ENCODE measurements at regions not wholly inside any gene's neighbourhood (a gene's known extent, or its start where the extent isn't known, plus 50 kb on each side); places are given as distances from the start of the nearest gene placed in this dataset.

GRCh38 chr10:10092581-10092980, 925.1 kb upstream of the CELF2 start:
- Histone ChIP-seq H3K4me2 (ENCODE audit: unreplicated experiment) (no peak overlapping the region), H3K9me2 (ENCODE audit: insufficient read depth) (no peaks in the 10 kb centered on the region), H3K4me3 (no peak overlapping the region), H3K27me3 (replicated peaks; ENCODE audit: insufficient read depth) (no peaks in the 10 kb centered on the region), H3K9me3 (ENCODE audit: low read depth) (no peaks in the 10 kb centered on the region), H3K36me3 (ENCODE audit: low read depth) (no peaks in the 10 kb centered on the region), H3K9ac (no peak overlapping the region), H3K79me2 (ENCODE audit: insufficient read depth) (no peaks in the 10 kb centered on the region), H3K27ac (no peak overlapping the region), H3K4me1 (ENCODE audit: insufficient read depth) (no peaks in the 10 kb centered on the region), H2AFZ (no peak overlapping the region), H3F3A (ENCODE audit: insufficient read depth) (no peaks in the 10 kb centered on the region), H4K20me1 (ENCODE audit: insufficient read depth) (no peaks in the 10 kb centered on the region)
- peak; percentile 14 for DNase-seq
- in situ Hi-C loops (cut with MboI) = no loop called here
- TF ChIP-seq EZH2 (IDR thresholded peaks at IDR 0.05; ENCODE audit: insufficient read depth, poor library complexity, severe bottlenecking) (no peak), EZH2phosphoT487 (IDR thresholded peaks at IDR 0.05; ENCODE audit: insufficient read depth, low read depth) (no peak)
- WGBS, 2 experiments (ENCODE audit: low coverage in 1 of 2, low lambda C conversion rate in 2 of 2, missing lambda C conversion rate in 2 of 2) = 2 to 3% methylated on average over 6 of the region's 6 CpGs

- no peak overlapping the region for H3K27ac ChIP-seq
- no peaks in the 10 kb centered on the region for H3K79me2 ChIP-seq (ENCODE audit: insufficient read depth)
- no peaks in the 10 kb centered on the region for H3K36me3 ChIP-seq (ENCODE audit: low read depth)
- no peak overlapping the region for H3K4me2 ChIP-seq (ENCODE audit: unreplicated experiment)
- H3K27me3 ChIP-seq (replicated peaks; ENCODE audit: insufficient read depth) = no peaks in the 10 kb centered on the region
- no peaks in the 10 kb centered on the region for H3K9me3 ChIP-seq (ENCODE audit: low read depth)
- no peak overlapping the region for H2AFZ ChIP-seq
- WGBS, 2 experiments (ENCODE audit: low coverage in 1 of 2, low lambda C conversion rate in 2 of 2, missing lambda C conversion rate in 2 of 2) = 1 to 3% methylated on average over 3 of the region's 3 CpGs
- H3K4me3 ChIP-seq = no peak overlapping the region
- H4K20me1 ChIP-seq (ENCODE audit: insufficient read depth) = no peaks in the 10 kb centered on the region
- H3K9ac ChIP-seq = no peak overlapping the region
- no peaks in the 10 kb centered on the region for H3K9me2 ChIP-seq (ENCODE audit: insufficient read depth)
- H3K4me1 ChIP-seq (ENCODE audit: insufficient read depth) = no peaks in the 10 kb centered on the region
- no peak for DNase-seq
- TF ChIP-seq EZH2 (IDR thresholded peaks at IDR 0.05; ENCODE audit: insufficient read depth, poor library complexity, severe bottlenecking) = no peak
- TF ChIP-seq EZH2phosphoT487 (IDR thresholded peaks at IDR 0.05; ENCODE audit: insufficient read depth, low read depth) = no peak
- H3F3A ChIP-seq (ENCODE audit: insufficient read depth) = no peaks in the 10 kb centered on the region
- in situ Hi-C loops (cut with MboI) = no loop called here
Observed at GRCh38 chr10:10093021-10093420, 924.7 kb upstream of the CELF2 start.

GRCh38 chr10:10094691-10095090, 923.0 kb upstream of the CELF2 start:
- in situ Hi-C loops (cut with MboI) = no loop called here
- TF ChIP-seq EZH2phosphoT487 (IDR thresholded peaks at IDR 0.05; ENCODE audit: insufficient read depth, low read depth) = no peak
- TF ChIP-seq EZH2 (IDR thresholded peaks at IDR 0.05; ENCODE audit: insufficient read depth, poor library complexity, severe bottlenecking) = no peak
- 4 to 6% methylated on average over 5 of the region's 5 CpGs for WGBS, 2 experiments (ENCODE audit: low coverage in 1 of 2, low lambda C conversion rate in 2 of 2, missing lambda C conversion rate in 2 of 2)
- Histone ChIP-seq H3K4me3 (no peak overlapping the region), H2AFZ (no peak overlapping the region), H3K36me3 (ENCODE audit: low read depth) (no peaks in the 10 kb centered on the region), H3K27ac (no peak overlapping the region), H3K9me3 (ENCODE audit: low read depth) (no peaks in the 10 kb centered on the region), H3K27me3 (replicated peaks; ENCODE audit: insufficient read depth) (no peaks in the 10 kb centered on the region), H3K9ac (no peak overlapping the region), H3K9me2 (ENCODE audit: insufficient read depth) (no peaks in the 10 kb centered on the region), H3F3A (ENCODE audit: insufficient read depth) (no peaks in the 10 kb centered on the region), H4K20me1 (ENCODE audit: insufficient read depth) (no peaks in the 10 kb centered on the region), H3K4me1 (ENCODE audit: insufficient read depth) (no peaks in the 10 kb centered on the region), H3K79me2 (ENCODE audit: insufficient read depth) (no peaks in the 10 kb centered on the region), H3K4me2 (ENCODE audit: unreplicated experiment) (no peak overlapping the region)
- DNase-seq = no peak

- Histone ChIP-seq H2AFZ (no peak overlapping the region), H3K9ac (no peak overlapping the region), H3K4me2 (ENCODE audit: unreplicated experiment) (no peak overlapping the region), H3K9me3 (ENCODE audit: low read depth) (no peaks in the 10 kb centered on the region), H3K27ac (no peak overlapping the region), H4K20me1 (ENCODE audit: insufficient read depth) (no peaks in the 10 kb centered on the region), H3K79me2 (ENCODE audit: insufficient read depth) (no peaks in the 10 kb centered on the region), H3F3A (ENCODE audit: insufficient read depth) (no peaks in the 10 kb centered on the region), H3K27me3 (replicated peaks; ENCODE audit: insufficient read depth) (no peaks in the 10 kb centered on the region), H3K4me1 (ENCODE audit: insufficient read depth) (no peaks in the 10 kb centered on the region), H3K4me3 (no peak overlapping the region), H3K9me2 (ENCODE audit: insufficient read depth) (no peaks in the 10 kb centered on the region), H3K36me3 (ENCODE audit: low read depth) (no peaks in the 10 kb centered on the region)
- no peak for DNase-seq
- in situ Hi-C loops (cut with MboI) = no loop called here
- TF ChIP-seq EZH2 (IDR thresholded peaks at IDR 0.05; ENCODE audit: insufficient read depth, poor library complexity, severe bottlenecking) (no peak), EZH2phosphoT487 (IDR thresholded peaks at IDR 0.05; ENCODE audit: insufficient read depth, low read depth) (no peak)
Observed at GRCh38 chr10:10096296-10096695, 921.4 kb upstream of the CELF2 start.

- Histone ChIP-seq H3K9ac (no peak overlapping the region), H3K4me1 (ENCODE audit: insufficient read depth) (no peaks in the 10 kb centered on the region), H3K27ac (no peak overlapping the region), H3K4me2 (ENCODE audit: unreplicated experiment) (no peak overlapping the region), H3K79me2 (ENCODE audit: insufficient read depth) (no peaks in the 10 kb centered on the region), H4K20me1 (ENCODE audit: insufficient read depth) (no peaks in the 10 kb centered on the region), H3K9me2 (ENCODE audit: insufficient read depth) (no peaks in the 10 kb centered on the region), H3F3A (ENCODE audit: insufficient read depth) (no peaks in the 10 kb centered on the region), H3K4me3 (no peak overlapping the region), H3K27me3 (replicated peaks; ENCODE audit: insufficient read depth) (no peaks in the 10 kb centered on the region), H2AFZ (no peak overlapping the region), H3K36me3 (ENCODE audit: low read depth) (no peaks in the 10 kb centered on the region), H3K9me3 (ENCODE audit: low read depth) (no peaks in the 10 kb centered on the region)
- 33 to 42% methylated on average over 3 of the region's 3 CpGs for WGBS, 2 experiments (ENCODE audit: low coverage in 1 of 2, low lambda C conversion rate in 2 of 2, missing lambda C conversion rate in 2 of 2)
- no peak for DNase-seq
- no peak for TF ChIP-seq EZH2 (IDR thresholded peaks at IDR 0.05; ENCODE audit: insufficient read depth, poor library complexity, severe bottlenecking)
- TF ChIP-seq EZH2phosphoT487 (IDR thresholded peaks at IDR 0.05; ENCODE audit: insufficient read depth, low read depth) = no peak
- in situ Hi-C loops (cut with MboI) = no loop called here
Observed at GRCh38 chr10:10096898-10097297, 920.8 kb upstream of the CELF2 start.
